GM19035 (cell line): ENCODE measurements at regions not wholly inside any gene's neighbourhood (a gene's known extent, or its start where the extent isn't known, plus 50 kb on each side); places are given as distances from the start of the nearest gene placed in this dataset.

Experiments used
- ATAC-seq: cut with Tn5 transposase; IDR thresholded peaks from one replicate; pipeline ENCODE4 v1.9.1; 2021; ENCODE audit not compliant: unreplicated experiment

DNA sequence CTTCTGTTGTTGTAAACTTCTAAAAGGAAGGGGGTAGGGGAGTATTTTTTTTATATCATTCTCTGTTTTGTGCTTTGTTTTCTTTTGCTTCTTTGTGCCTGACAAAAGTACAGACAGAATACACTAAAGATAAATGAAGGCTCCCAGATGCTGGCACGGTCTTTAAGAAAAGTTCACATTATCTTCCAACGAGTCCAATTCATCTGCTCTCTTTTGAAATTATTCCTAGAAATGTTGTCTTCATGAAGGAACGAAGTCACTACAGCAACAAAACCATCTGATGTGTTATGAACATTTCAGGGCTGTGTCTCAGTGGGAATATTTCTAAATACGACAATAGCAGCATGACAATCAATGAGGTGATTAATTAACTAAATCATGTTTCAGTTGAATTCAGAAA lies 813.8 kb upstream of the HTR2C start:
- ATAC-seq, result no peak

GRCh38 chrX:113759422-113759821 lies 824.5 kb upstream of the HTR2C start:
- peak; percentile 74 for ATAC-seq

DNA sequence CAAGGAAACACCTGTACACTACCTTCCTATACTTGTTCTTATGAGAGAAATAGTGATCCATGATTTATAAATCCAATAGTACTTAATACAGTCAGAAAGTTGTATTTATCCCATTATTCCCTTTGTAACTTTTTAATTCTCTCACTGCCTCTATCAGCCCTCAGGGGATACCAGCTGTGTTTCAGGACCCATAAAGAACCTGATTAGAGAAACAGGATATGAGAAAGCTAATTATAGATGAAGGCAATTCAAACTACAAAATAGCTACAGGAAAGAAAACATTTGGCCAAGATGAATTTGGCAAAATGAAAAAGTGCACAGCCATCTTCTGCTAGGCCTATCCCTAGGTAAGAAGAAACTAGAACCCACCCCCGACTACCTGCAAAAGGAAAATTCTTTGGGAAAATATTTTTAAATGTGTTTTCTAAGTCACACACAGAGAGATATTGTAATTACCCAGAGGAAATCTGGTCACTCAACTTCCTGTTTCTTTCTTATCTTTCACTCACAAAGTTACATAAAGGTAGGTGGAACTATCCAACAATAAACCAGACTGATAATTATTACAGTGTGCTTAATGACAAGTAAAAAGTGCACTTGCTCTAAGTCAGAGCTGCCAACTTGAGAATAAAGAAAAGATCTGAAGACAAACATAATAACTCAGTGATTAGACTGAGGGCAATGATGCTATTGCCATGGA lies 836.5 kb upstream of the HTR2C start:
- peak; percentile 56 for ATAC-seq

GRCh38 chrX:113743069-113743468 lies 840.8 kb upstream of the HTR2C start:
- peak; percentile 47 for ATAC-seq

- ATAC-seq, result no peak
Measured at GRCh38 chrX:113741744-113742143, 842.1 kb upstream of the HTR2C start.

- no peak for ATAC-seq
Measured at GRCh38 chrX:113728937-113729336, 854.9 kb upstream of the HTR2C start.

DNA sequence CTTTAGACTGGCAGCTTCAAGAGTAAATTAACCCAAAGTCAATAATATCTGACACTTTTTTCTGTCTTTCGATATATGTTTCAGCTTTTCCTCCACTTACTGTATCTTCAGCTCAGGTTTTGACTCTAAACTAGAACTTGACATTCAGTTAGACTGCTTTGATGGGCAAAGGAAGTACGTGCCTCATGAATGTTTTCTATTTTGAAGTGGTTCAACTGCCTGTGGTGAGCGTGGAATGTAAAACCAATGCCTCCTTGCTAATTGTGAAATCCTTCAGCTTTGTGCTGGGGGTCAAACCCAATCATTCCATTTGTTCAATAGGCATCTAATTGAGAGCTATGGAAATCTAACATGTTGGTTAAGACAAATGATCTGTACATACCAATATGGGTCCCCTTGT lies 857.0 kb upstream of the HTR2C start:
- no peak for ATAC-seq

GRCh38 chrX:113726466-113726865 lies 857.4 kb upstream of the HTR2C start:
- ATAC-seq, result no peak

DNA sequence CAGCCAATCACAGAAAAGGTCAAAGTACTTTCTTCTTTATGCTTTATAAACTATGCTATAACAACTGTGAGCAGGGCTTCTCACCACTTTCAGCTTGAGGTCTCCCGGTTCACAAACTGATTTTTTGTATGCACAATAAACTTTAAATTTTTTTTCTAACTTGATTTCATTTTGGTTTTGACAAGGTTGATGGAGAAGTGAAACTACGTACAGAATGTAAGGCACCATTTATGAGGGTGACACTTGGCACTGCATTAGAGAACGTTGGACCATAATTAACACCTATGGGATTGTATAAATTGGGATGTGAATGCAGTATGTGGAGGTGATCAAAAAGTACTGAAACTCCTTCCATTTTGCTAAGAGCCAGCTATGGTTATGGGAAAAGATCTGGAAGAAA lies 857.9 kb upstream of the HTR2C start:
- ATAC-seq, result no peak

DNA sequence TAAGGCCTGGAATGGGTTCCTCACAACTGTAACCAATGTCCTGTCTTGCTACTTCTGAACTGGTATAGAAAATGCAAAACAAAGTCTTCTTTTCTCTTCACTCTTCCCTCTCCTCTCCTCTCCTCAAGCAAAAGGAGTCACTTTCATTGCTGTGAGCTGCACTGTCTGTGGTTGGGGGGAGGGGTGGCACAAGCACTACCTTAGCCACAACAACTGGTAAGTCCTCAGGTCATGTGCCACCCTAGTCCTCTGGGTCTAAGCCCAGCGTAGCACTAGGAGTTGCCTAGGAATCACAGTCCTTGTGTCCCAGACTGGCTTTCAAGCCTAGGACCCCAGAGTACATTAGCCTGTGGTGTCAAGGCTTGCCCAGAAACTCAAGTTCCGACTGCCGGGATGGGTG lies 859.3 kb upstream of the AMOT start:
- ATAC-seq, result no peak

DNA sequence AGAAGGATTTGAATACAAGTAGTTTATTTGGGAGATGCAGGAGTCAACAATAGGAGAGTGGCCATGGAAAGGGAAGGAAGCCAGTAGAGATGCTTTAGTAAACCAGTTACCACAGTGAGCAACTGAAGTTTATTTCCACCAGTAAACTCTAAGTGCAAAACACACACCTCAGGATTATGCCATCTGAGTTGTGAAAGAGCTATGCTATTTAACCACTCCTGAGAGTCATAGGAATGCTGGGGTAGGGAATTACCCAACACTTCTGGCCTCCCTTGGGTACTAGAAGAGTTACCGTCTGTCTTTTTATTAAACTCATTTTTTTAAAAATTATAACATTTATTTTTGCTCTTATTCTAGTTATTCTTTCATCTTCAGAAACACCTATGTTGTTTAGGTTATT lies 834.6 kb upstream of the AMOT start:
- ATAC-seq, result no peak

DNA sequence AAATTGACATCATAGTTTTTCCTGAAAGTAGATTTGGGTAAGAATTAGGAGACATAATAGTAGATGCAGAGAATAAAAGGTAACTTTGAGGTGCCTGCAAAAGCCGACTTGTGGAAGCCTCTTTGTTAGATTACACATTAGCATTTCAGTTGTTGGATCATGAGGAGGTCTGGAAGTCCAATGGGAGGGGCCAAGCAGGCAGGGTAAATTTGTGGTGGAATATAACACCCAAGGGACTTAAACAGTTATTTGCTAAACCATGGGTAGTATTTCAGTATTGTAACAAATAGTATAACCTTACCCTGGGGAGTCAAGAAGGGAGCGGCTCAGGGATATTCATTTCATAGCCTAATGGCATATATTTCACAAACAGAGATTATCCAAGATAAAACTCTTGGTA lies 810.7 kb upstream of the AMOT start:
- no peak for ATAC-seq

GRCh38 chrX:113644426-113644825 lies 803.8 kb upstream of the AMOT start:
- ATAC-seq, result no peak

- ATAC-seq, result no peak
Measured at GRCh38 chrX:113634565-113634964, 793.9 kb upstream of the AMOT start.

GRCh38 chrX:113629326-113629725 lies 788.7 kb upstream of the AMOT start:
- no peak for ATAC-seq

- no peak for ATAC-seq
Measured at GRCh38 chrX:113594123-113594841, 753.7 kb upstream of the AMOT start.

- no peak for ATAC-seq
Measured at GRCh38 chrX:113586281-113586898, 745.8 kb upstream of the AMOT start.

GRCh38 chrX:113580486-113580885 lies 739.9 kb upstream of the AMOT start:
- no peak for ATAC-seq

DNA sequence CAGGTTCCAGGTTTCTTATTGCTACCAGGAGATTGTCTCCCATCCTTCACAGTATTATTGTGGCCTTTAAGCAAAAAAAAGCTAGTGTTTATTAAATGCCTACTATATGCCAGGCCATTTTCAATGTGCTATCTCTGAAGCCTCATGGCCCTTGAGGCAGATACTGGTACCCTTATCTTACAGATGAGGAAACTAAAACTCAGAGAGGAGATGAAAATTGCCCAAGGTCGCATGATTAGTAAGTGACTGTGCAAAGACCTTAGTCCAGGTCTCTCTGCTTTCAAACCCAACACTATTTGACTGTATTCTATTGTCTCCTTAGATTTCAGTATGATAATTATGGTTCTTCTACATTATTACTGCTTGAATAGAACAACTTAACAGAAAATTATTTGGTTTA lies 717.9 kb upstream of the AMOT start:
- ATAC-seq, result no peak

DNA sequence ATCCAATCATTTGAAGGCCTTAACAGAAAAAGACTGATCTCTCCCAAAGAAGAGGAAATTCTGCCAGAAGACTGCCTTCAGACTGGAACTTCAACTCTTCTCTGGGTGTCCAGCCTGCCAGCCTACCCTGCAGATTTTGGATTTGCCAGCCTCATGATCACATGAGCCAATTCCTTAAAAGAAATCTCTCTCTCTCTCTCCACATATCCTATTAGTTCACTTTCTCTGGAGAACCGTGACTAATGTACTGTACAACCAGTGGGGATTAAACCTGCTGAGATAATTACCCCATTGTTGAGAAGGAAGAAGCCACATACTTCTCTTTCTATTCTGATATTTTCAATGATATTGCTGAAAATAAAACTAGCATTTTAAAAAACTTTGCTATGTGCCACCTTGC lies 711.3 kb upstream of the AMOT start:
- ATAC-seq, result no peak

GRCh38 chrX:113548308-113549015 lies 707.8 kb upstream of the AMOT start:
- ATAC-seq, result no peak

- ATAC-seq, result no peak
Measured at GRCh38 chrX:113545040-113545439, 704.4 kb upstream of the AMOT start.
